GM18498 (cell line): ENCODE measurements at regions not wholly inside any gene's neighbourhood (a gene's known extent, or its start where the extent isn't known, plus 50 kb on each side); places are given as distances from the start of the nearest gene placed in this dataset.

Source experiments
- ATAC-seq: cut with Tn5 transposase; IDR thresholded peaks from one replicate; pipeline ENCODE4 v1.9.1; 2021; ENCODE audit warnings: mild to moderate bottlenecking, moderate library complexity; ENCODE audit not compliant: unreplicated experiment

DNA sequence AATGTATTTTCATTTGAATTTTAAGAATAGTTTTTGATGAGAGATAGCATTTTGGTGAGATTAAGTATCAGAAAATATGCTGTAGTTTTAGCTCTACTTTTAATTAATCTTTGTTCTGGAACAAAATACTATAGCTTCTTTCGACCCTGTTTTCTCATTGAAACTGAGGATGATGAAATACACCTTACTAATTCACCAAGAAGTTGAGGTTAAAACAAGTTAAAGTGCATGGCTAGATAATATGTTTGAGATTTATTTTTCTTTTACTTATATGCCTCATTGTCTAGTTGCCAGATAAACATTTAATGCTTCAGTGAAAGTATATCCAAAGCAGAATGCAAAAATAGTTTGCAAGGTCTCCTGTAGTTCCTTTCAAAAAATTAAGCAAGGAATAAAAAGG is 140.1 kb upstream of the KCNN2 start:
- no peak for ATAC-seq

DNA sequence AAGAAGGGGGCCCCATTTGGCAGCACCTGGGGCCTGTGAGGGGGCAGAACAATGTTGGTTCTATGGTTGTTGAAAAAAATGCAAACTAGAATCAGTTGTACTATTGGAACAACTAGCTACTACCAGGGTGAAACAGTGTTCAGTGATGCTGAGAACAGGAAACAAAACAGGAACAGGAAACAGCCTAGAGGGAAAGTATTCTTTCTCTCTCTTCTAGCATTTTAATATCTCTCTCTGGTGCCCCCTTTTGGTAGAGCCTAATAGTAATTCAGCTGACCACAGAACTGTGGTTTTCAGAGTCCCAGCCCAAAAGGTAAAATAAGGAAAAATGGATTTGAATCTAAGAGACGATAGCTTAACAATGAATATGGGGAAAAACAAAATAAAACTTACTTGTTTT is 138.0 kb upstream of the KCNN2 start:
- ATAC-seq: no peak

DNA sequence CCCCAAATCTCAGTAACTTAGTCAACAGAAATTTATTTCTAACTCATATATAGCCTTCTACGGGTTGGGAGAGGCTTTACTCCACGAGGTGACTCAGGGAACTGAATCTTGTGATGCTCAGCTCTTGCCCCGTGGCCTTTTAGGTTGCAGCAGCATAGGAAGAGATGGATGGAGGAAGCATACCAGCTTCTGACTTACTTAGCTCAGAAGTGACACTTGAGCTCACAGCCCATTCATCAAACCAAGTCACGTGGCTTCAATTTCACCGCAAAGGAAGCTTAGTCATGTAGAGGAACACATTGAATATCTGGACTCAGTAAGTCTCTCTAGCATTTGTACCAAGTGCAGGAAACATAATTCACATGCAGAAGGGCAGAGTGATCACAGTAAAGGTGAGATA is 124.1 kb upstream of the KCNN2 start:
- ATAC-seq: no peak

DNA sequence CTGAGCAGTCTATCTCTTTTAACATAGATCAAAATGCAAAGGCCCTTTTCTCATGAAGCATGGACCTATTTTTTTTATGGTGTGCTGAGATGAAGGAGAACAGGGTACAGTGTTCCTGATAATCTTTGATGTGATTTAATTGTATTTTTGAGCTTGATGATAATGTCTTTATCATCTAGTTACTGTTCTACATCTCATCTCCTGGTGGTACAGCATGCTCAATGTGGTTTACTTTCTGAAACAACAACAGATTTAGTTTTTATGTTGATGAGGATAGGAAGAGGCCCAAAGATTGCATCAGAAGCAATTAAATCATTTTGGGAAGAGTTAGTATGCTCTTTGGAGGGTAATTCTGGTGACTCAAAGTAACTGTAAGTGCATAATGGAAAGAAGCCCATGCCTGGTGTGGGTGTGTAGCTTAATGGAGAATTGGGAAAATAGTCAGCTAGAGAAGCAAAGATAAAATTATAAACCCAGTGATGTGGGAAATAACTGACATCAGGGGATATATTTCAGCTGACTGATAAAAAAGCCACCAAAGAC is 123.0 kb upstream of the KCNN2 start:
- no peak for ATAC-seq

DNA sequence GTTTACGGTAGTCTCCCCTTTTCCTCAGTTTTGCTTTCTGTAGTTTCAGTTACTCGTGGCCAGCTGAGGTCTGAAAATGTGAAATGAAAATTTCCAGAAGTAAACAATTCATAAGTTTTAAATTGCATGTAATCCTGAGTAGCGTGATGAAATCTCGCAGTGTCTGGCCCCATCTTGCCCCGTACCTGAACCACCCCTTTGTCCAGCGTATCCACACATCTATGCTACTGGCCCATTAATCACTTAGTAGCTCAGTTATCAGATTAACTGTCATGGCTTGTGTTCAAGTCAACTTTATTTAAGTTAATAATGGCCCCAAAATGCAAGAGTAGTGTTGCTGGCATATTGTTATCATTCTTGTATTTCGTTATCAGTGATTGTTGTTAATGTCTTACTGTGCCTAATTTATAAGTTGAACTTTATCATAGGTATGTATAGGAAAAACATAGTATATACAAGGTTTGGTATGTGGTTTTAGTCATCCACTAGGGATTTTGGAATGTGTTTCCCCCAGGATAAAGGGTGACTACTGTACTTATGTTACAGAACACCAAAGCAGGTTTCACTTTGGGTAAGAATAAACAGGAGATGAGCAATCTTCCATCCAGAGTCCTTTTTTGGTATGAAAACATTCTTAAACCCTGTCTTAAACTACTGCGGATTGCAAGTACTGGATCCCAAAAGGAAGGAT is 118.4 kb upstream of the KCNN2 start:
- ATAC-seq: peak; percentile 22

DNA sequence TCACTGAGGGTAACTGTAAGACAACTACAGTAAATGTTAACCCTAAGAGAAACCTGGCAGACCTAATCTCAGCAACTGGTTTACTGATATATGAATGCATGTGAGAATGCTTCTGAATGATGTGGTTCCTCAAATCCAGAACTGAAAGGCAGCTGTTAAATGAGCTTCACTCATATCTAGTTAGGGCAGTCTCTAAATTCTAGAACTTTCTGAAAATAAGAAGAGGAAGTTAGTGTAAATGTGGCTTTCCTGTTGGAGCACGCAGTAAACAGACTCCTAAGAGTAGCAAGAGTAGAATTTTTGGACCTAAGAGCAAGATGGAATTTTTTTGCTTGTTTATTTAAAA is 117.9 kb upstream of the KCNN2 start:
- peak; percentile 71 for ATAC-seq

DNA sequence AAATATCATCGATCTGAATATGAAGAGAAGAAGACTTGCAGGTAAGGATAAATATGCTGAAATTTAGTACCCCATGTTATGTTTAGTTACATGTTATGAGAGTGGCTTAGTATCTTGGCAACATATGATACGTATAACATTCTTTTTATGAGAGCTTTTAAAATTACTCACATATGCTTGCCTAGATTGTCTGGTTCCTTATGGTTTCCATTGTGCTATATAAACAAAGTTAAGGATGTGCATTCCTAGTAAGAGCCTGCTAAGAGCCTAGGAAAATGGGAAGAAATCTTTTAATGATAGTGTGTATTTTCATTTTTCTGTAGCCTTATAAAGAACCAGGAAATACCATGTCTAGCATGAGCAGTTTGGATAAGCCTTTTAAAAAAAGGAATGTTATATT is 112.0 kb upstream of the KCNN2 start:
- ATAC-seq: no peak

DNA sequence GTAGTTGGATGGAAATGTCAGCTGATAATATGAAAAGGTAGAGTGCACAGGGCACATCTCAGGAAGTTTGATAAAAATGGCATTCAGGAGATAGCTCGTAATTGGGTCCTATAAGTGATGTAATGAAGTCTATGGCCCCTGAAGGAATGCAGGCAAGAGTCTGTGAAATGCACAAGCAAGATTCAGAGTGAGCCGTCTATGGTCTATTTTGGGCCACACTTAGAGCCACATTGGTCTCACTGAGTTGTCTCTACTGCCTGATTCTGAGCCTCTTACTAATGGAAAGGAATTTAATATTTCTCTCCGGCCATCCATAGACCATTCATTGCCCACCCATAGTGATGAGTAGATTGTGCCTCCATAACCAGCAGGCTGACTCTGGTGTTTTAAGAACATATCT is 111.3 kb upstream of the KCNN2 start:
- ATAC-seq: no peak

DNA sequence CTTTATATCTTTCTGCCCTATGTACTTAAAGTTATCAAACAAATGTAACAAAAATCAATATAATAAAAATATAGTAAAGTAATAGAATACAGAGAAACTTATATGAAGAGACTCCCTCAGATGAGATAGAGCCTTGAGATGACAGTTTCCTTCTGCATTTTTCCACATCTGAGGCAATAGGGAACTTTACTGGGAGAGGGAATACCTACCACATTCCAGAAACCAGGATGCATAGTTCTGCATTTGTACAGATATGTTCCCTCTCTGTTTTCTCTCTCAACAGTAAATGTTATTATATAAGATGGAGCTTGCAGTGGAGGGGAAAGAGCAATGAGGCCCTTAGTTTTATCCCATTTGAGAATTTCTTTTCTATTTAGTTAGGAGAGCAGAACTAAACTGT is 109.6 kb upstream of the KCNN2 start:
- no peak for ATAC-seq

DNA sequence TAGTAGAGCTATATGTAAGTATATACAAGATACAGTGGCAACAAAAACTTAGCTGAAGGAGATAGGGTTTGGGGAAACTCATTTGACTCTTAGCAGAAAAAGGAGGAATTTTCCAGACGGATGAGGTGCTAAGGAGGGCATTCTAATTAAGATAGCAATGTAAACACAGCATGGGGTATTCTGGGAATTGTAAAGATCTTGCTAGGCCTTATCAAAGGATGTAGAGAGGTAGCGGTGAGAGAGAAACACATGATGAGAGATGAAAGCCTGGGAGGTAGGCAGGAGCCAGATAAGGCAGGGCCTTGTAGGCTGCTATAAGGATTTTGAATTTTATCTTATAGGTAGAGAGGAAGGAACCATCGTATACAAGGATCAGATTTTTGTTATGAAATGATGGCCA is 106.6 kb upstream of the KCNN2 start:
- ATAC-seq: no peak

DNA sequence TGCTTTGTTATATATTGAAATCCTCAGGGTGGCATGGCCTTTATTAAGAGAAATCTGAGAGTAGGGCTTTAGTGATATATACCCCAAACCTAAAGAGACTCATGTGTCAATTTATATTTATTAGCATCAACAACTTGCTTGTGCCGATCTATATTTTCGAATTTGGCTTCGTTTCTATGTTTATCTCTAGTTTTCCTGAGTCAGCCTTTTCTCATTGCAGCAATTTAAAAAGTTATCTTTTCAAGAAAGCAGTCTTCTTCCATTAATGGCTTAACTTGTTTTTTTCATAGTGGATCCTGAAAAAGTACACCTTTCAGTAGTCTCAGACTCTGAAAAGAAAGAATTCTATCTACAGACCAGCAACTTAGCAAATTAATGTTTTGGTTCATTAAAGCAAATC is 99.9 kb upstream of the KCNN2 start:
- ATAC-seq: no peak

DNA sequence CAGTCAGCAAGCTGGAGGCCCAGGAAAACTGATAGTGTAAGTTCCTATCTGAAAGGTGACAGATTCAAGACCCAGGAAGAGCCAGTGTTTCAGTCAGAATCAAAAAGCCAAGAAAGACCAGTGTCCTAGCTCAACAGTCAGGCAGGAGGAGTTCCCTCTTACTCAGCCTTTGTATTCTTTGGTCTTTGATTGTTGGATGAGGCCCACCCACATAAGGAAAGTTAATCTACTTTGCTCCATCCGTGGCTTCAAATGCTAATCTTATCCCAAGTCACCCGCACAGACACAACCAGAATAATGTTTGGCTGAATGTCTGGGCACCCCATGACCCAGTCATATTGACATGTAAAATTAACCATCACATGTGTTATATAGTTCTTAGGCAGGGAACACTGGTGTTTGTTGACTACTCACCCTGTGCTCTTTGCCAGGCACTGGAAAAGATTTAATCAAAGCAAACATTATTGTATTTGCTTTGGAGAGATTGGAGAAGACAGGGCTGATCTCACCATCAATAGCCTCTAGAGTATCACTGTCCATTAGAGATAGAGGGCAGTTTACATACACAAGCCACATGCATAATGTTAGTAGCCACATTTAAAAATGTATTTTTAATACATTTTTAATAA is 96.3 kb upstream of the KCNN2 start:
- ATAC-seq: no peak

DNA sequence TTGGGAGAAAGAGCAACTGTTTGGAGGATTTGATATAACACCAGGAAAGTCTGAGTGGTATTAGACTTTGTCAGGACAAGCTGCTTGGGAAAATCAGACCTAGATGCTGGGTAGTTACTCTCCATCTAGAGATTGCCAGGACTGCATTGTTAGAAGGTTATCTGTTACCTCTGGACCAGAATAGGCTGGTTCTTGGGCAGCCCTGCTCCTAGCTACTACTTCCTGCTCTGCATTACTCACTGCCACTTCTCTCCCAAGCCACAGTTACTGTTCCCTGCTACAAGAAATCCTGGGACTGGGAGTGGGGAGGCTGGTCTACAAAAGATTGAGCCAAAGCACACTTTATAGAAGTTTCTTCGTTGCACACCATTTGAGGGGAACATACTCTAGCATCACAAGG is 95.5 kb upstream of the KCNN2 start:
- ATAC-seq: no peak

DNA sequence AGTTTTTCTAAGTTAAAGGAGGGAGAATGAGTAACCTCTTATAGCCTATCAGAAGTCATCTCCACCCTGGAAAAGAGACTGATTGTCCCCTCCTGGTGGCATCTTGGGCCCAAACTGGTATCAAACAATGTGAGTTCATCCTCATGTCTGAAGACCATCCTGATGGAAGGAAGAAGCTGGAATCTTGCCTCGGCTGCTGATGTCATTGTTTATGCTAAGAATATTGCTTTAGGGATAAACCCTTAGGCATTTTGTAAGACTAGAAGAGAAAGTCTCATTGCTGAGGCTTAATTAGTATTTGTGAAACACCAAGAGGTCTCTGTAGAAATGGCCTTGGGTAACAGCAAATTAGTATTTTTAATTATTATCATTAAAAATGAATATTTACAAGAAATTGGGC is 65.7 kb upstream of the KCNN2 start:
- no peak for ATAC-seq

DNA sequence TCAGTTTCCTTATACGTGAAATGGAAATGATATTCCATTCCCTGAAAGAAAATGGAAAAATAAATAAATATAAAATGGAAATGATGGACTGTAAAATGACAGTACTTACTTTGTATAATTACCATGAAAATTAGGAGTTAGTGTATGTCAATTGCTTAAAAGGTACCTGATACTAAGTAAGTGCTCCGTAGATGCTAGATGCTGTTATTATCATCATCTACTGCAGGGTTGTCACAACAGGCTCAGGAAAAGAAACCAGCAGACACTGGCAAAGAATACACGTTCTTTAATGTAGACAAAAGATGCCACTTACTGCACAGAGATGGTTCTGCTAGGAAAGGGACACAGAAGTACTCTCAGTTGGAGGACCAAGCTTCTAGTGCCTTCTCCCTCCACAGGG is 64.0 kb upstream of the KCNN2 start:
- ATAC-seq: no peak

DNA sequence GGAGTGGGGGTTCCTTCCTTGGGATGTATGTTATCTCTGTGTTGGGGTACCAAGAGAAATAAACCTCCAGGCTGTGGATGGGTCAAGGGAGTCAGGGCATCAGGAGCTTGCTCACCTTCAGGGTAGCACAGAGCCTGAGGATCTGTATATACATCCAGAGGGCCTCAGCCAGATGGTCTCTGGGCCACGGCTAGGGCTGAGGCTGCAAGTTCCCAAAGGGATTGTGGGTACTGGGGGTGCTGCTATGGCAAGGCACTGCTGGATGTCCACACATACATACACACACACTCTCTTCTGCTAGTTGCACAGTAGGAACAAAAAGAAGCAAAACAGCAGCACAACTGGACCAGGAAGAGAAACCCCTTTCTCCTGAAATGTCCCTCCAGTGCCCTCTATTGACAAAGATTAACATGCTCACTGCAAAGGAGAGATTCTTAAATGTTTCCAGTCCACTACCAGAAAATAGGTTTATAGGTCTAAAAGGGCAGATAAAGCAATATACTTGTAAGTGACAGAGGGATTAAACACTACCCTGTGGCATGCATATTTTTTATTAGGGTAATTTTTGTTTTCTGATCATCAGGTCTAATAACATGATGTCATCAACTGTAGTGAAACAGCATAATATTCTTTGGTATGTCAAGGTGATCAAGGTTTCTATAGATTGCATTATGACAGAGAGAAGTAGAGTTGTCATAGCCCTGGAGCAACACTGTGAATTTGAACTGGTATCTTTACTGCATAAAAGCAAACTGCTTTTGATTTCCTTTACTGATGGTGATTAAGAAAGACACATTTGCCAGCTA is 56.3 kb upstream of the KCNN2 start:
- ATAC-seq: peak; percentile 71

DNA sequence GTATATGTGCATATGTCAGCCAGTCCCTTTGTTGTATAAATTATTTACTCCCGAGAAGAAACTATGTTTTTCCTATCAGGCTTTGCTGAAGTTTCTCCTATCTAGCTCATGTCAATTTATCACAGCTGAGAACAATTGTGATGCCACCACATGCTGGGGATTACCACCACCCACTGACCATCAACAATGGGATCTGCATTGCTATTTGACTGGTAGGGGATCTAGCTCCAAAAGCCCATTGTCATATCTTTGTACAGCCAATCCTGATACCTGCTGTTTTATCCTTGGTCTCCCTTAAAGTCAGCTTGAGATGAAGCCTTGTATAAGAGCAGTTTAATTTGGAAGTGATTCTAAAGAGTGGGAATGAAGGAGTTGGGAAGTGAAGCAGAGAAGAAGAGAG is 53.9 kb upstream of the KCNN2 start:
- ATAC-seq: no peak

DNA sequence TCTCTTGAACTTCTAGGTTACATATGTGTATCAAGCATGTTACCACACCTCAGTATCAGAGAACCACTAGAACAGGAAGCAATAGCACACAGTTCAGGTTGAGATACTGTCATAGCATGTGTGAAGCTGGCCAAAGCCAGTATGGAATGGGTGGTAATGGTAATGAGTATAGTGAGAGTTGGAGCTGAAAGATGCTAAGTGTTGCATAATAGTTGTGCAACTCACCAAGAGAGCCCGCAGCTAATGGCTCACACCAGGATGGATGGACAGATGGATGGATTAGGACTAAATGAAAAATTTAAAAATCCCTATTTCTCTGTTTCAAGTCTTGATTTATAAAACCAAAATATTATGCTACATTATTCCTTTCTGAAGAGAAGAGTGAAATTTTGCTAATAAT is 53.4 kb upstream of the KCNN2 start:
- no peak for ATAC-seq

DNA sequence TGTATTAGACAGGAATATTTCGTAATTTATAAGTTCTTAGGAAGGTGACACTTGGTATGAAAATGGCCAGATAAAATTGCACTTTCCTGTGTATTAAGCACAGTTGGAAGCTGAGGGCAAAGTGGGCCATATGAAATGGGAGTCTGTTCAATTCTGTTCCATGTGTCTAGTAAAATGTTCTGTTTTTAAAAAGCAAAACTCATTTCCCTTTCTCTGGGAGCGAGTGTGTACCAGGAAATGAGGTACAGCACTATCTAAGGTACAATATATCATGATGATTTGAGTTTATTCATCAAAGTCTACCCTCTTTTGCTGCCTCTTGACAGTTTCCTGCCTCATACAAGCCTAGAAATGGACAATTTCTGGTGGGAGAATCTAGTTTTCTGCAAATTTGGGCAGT is 51.2 kb upstream of the KCNN2 start:
- ATAC-seq: no peak

DNA sequence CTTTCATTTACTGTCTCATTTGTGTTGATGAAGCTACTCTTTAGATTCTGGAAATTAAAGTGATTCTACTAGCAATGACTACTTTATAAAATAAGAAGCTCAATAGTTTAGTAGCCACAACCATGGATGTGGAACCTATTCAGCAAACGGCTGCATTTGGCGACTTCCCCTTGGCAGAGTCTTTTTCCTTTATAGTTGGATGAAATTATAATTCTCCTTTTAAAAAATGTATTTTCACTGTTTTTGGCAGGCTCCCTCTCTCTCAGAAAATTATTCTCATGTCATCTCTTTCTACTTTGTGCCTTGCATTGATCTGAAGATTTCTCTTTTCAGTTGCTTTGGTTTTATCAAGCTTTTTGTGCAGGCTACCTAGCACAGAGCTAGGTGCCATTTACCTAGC is 50.6 kb upstream of the KCNN2 start:
- ATAC-seq: no peak

DNA sequence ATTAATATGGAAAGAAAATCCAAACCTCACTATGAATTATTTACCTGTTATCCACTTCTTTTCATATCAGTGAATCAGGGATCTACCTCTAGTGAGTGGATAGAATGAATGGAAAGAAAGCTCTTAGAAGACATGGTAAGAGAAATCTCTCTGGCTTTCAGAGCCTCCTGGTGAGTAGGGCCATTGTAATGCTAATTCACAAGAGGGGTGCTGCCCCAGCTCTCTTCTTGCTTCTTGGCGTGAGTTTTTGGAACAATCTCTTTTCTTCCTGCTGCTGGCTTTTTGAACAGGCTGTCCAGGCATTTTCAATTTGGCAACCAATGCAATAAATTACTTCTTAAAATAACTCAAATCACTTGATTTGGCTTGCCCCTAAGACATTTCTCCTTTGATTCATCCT is 49.9 kb upstream of the KCNN2 start:
- ATAC-seq: no peak
